ENCODE measurements at regions not wholly inside any gene's neighbourhood (a gene's known extent, or its start where the extent isn't known, plus 50 kb on each side); places are given as distances from the start of the nearest gene placed in this dataset.

DNA sequence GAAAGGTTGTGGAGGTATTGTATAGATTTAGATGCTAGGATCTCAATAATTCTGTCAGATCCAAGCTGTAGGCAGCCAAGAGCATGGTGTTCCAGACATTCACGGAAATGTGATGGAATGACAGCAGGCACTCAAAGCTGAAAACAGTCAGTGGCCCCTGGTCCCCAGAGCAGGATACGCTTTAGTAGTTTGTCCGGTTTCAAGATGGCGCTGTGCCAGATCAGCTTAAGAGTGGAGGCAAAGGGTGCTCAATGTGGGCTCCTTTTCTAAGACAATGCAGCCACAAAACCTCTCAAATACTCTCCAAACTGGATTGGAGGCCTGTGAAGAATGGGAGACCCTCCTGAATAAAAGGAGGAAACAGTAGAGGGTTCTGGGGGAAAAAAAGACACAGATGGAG, 291.2 kb upstream of the HS3ST1 start (continued):
- TF ChIP-seq, protein P1, sequence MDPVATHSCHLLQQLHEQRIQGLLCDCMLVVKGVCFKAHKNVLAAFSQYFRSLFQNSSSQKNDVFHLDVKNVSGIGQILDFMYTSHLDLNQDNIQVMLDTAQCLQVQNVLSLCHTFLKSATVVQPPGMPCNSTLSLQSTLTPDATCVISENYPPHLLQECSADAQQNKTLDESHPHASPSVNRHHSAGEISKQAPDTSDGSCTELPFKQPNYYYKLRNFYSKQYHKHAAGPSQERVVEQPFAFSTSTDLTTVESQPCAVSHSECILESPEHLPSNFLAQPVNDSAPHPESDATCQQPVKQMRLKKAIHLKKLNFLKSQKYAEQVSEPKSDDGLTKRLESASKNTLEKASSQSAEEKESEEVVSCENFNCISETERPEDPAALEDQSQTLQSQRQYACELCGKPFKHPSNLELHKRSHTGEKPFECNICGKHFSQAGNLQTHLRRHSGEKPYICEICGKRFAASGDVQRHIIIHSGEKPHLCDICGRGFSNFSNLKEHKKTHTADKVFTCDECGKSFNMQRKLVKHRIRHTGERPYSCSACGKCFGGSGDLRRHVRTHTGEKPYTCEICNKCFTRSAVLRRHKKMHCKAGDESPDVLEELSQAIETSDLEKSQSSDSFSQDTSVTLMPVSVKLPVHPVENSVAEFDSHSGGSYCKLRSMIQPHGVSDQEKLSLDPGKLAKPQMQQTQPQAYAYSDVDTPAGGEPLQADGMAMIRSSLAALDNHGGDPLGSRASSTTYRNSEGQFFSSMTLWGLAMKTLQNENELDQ (CRISPR knock-in tag; IDR thresholded peaks at IDR 0.05; ENCODE audit: borderline replicate concordance), result no peak
- TF ChIP-seq RAD51 (IDR thresholded peaks at IDR 0.05; ENCODE audit: borderline replicate concordance), result no peak
- no peak for TF ChIP-seq CBX5 (CRISPR knock-in tag; IDR thresholded peaks at IDR 0.05; ENCODE audit: borderline replicate concordance)
- TF ChIP-seq NFRKB (IDR thresholded peaks at IDR 0.05), result no peak
- TF ChIP-seq RFXANK (CRISPR knock-in tag; IDR thresholded peaks at IDR 0.05), result no peak
- TF ChIP-seq, protein P2, sequence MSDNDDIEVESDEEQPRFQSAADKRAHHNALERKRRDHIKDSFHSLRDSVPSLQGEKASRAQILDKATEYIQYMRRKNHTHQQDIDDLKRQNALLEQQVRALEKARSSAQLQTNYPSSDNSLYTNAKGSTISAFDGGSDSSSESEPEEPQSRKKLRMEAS (IDR thresholded peaks at IDR 0.05), result no peak
- no peak for TF ChIP-seq RAD21 (CRISPR knock-in tag; IDR thresholded peaks at IDR 0.05)

DNA sequence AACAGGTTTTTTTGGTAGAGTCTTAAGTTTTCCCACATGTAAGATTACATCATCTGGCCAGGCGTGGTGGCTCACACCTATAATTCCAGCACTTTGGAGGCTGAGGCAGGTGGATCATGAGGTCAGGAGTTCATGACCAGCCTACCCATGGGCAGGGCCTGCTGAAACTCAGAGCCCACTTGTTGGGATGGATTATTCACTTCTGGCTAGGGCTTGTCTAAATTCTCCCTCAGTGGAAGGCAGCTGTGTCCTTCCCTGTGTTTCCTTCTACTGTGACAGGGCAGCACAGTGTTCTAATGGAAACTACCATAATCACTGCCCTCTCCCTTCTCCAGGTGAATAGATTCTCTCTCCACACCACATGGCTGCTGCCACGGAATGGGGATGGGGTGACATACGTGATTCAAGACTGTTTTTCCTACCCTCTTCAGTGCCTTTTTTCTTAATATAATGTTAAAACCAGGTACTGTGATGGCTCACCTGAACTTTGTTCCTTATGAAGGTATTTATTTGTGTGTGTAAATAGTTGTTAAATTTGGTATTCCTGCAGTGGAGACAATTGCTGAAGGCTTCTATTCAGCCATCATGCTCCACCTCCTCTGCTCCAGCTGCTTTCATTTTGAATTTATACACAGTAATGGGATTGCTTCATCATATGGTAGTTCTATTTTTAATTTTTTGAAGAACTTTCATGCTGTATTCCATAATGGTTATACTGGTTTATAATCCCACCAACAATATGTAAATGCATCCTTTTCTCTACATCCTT, 287.2 kb upstream of the HS3ST1 start:
- peaks cover 48% of the 10 kb centered on the region for H3K9me3 ChIP-seq (ENCODE audit: low read length)
- no TSS peak for BruUV-seq (replicated peaks)
- H3K27me3 ChIP-seq (ENCODE audit: control insufficient read depth in 1 of 2, insufficient read depth in 2 of 2, low read length in 2 of 2), result no peaks in the 10 kb centered on the region
- no peak overlapping the region for H3K9ac ChIP-seq (ENCODE audit: insufficient read depth, low read depth, low read length)
- intact Hi-C loops (cut with micrococcal nuclease; ENCODE audit: unreplicated experiment), result no loop called here
- CTCF ChIA-PET (ENCODE audit: low intra/inter-chr PET ratio, low total read pairs), result no interaction called here
- no peaks in the 10 kb centered on the region for H3K4me1 ChIP-seq (ENCODE audit: insufficient read depth, low read length)
- no peak overlapping the region for H3K4me3 ChIP-seq (replicated peaks in 1 of 3; ENCODE audit: insufficient read depth in 1 of 3, low read depth in 2 of 3, low read length in 3 of 3)
- POLR2A ChIA-PET, result no interaction called here
- H2AFZ ChIP-seq (ENCODE audit: low read length), result no peak overlapping the region
- in situ Hi-C loops (cut with HindIII; ENCODE audit: extremely low pct_ligation_motif_present, low pct_unique_long_range_greater_than_20kb), result loop anchor here (25.0 kb wide), 2 partner anchors 104 to 1129 kb away; no protein-coding TSS in a partner anchor
- H3K79me2 ChIP-seq (ENCODE audit: insufficient read depth, low read length), result no peaks in the 10 kb centered on the region
- no peak for DNase-seq (ENCODE audit: low spot score)
- no peaks in the 10 kb centered on the region for H3K36me3 ChIP-seq (replicated peaks in 1 of 2; ENCODE audit: control insufficient read depth in 1 of 2, insufficient read depth in 2 of 2, low read length in 2 of 2)
- no peak overlapping the region for H3K4me2 ChIP-seq (ENCODE audit: low read depth, low read length)
- 2% methylated on average over 3 of the region's 3 CpGs for WGBS (ENCODE audit: low lambda C conversion rate)
- no peak for ATAC-seq
- FAIRE-seq, result no peak
- no peak overlapping the region for H3K27ac ChIP-seq (ENCODE audit: extremely low read length, insufficient read depth, low read length)
- no peaks in the 10 kb centered on the region for H4K20me1 ChIP-seq (ENCODE audit: insufficient read depth, low read length)
- TF ChIP-seq, protein P3, sequence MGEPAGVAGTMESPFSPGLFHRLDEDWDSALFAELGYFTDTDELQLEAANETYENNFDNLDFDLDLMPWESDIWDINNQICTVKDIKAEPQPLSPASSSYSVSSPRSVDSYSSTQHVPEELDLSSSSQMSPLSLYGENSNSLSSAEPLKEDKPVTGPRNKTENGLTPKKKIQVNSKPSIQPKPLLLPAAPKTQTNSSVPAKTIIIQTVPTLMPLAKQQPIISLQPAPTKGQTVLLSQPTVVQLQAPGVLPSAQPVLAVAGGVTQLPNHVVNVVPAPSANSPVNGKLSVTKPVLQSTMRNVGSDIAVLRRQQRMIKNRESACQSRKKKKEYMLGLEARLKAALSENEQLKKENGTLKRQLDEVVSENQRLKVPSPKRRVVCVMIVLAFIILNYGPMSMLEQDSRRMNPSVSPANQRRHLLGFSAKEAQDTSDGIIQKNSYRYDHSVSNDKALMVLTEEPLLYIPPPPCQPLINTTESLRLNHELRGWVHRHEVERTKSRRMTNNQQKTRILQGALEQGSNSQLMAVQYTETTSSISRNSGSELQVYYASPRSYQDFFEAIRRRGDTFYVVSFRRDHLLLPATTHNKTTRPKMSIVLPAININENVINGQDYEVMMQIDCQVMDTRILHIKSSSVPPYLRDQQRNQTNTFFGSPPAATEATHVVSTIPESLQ (CRISPR knock-in tag; conservative IDR thresholded peaks at IDR 0.05), result no peak
- TF ChIP-seq CBX1 (IDR thresholded peaks at IDR 0.05; ENCODE audit: low read depth) (no peak), TEAD3 (CRISPR knock-in tag; optimal IDR thresholded peaks at IDR 0.05; ENCODE audit: borderline replicate concordance) (no peak), MED8 (CRISPR knock-in tag; IDR thresholded peaks at IDR 0.05; ENCODE audit: insufficient replicate concordance) (no peak), PTBP1 (IDR thresholded peaks at IDR 0.05; ENCODE audit: low read depth, low read length, poor library complexity, severe bottlenecking) (no peak), ZNF619 (CRISPR knock-in tag; IDR thresholded peaks at IDR 0.05) (no peak), POGZ (CRISPR knock-in tag; IDR thresholded peaks at IDR 0.05) (no peak), RBM39 (IDR thresholded peaks at IDR 0.05; ENCODE audit: low read depth, low read length, poor library complexity, severe bottlenecking) (no peak), SNRNP70 (IDR thresholded peaks at IDR 0.05; ENCODE audit: low read depth, low read length) (no peak)
- TF ChIP-seq, protein P4, sequence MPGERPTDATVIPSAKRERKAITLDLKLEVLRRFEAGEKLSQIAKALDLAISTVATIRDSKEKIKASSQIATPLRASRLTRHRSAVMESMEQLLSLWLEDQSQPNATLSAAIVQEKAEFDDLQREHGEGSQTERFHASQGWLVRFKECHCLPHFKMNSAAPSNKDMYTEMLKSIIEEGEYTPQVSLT (CRISPR knock-in tag; IDR thresholded peaks at IDR 0.05; ENCODE audit: borderline replicate concordance, low read depth), result no peak
- TF ChIP-seq, protein P5, sequence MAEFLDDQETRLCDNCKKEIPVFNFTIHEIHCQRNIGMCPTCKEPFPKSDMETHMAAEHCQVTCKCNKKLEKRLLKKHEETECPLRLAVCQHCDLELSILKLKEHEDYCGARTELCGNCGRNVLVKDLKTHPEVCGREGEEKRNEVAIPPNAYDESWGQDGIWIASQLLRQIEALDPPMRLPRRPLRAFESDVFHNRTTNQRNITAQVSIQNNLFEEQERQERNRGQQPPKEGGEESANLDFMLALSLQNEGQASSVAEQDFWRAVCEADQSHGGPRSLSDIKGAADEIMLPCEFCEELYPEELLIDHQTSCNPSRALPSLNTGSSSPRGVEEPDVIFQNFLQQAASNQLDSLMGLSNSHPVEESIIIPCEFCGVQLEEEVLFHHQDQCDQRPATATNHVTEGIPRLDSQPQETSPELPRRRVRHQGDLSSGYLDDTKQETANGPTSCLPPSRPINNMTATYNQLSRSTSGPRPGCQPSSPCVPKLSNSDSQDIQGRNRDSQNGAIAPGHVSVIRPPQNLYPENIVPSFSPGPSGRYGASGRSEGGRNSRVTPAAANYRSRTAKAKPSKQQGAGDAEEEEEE (CRISPR knock-in tag; IDR thresholded peaks at IDR 0.05; ENCODE audit: borderline replicate concordance), result no peak

Data from HepG2 (cell line).